GM12892 (cell line): ENCODE measurements at regions not wholly inside any gene's neighbourhood (a gene's known extent, or its start where the extent isn't known, plus 50 kb on each side); places are given as distances from the start of the nearest gene placed in this dataset.
"Not testable (repeated sequence)": the region's sequence is repeated elsewhere in the genome, so short reads cannot be mapped to it uniquely, and the experiment has no call there.

Experiments used
- DNase-seq: peaks from one replicate; pipeline ENCODE4 v3.0.0; 2011; ENCODE audit not compliant: insufficient read length
- FAIRE-seq: peaks from 2 replicates; lab custom pipeline; 2011; peaks lifted over from hg19 to GRCh38; lab: Jason Lieb, UNC
- POLR2A ChIP-seq: IDR thresholded peaks from 2 replicates; pipeline ENCODE4 v1.6.1; 2011; ENCODE audit warnings: low read depth, low read length, control low read depth
- POLR2AphosphoS5 ChIP-seq: IDR thresholded peaks from 2 replicates; pipeline ENCODE4 v1.6.1; 2011; ENCODE audit warnings: low read depth, low read length, control low read depth
- TAF1 ChIP-seq: IDR thresholded peaks from 2 replicates; pipeline ENCODE4 v1.6.1; 2011; ENCODE audit warnings: low read depth, mild to moderate bottlenecking, control low read depth, low read length, borderline replicate concordance

DNA sequence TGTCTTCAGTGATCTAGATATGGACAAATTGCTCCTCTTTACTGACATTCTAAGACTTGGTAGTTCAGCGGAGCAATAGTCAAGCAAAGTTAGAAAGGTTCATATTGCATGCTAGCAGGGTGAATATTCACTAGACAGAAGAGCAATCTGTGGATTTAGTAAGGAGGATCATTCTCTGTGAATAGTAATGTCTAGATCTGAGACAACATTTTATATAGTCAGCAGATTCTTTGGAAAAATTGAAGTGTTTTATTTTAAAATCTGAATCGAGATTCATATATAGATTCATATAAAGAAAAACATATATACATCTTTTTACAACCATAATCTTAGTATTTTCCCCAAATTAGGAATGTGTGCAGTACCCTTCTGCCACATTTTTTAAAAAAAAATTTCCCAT lies 274.5 kb upstream of the BRINP3 start:
- no peak for TF ChIP-seq POLR2A
- TF ChIP-seq POLR2AphosphoS5 = no peak
- no peak for TF ChIP-seq TAF1
- DNase-seq (no peak), FAIRE-seq (no peak)

DNA sequence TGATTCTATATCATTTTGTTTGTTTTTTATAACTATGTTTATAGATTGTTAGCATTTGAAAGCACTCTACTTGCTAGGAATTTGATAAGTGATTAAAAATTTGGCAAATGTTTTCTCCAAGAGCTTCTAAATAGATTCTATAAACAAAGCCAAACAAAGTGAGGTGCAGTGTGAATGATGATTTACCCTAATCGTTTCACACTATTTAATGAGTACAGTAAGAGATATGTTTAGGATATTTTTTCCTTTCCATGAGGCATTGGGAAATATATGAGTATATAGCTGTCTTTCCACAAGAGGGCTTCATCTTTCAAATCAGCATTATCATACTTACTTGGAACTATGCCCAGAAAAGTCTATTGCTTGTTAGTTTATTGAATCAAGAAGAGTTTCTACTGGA lies 277.0 kb upstream of the BRINP3 start:
- FAIRE-seq (no peak), DNase-seq (no peak)
- TF ChIP-seq POLR2AphosphoS5 (no peak), TAF1 (no peak), POLR2A (no peak)

DNA sequence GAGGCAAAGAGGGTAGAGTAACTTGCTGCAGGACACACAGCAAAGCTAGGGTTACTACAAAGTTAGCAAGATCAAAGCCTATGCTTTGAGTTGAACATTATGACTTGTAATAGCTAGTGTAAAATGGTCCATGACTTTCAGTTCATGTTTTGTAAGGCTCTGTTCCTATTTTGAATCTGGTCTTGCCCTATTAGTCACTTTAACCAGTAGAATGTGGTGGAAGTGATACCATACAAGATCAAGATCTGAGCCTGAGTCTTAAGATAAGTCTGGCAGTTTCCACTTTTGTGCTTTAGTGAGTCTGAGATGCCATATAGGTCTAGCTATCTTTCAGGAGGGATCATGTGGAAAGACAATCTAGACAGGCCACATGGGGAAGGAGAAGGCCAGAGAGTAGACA lies 282.1 kb upstream of the BRINP3 start:
- DNase-seq (no peak), FAIRE-seq (no peak)
- TF ChIP-seq POLR2AphosphoS5 (no peak), TAF1 (no peak), POLR2A (no peak)

DNA sequence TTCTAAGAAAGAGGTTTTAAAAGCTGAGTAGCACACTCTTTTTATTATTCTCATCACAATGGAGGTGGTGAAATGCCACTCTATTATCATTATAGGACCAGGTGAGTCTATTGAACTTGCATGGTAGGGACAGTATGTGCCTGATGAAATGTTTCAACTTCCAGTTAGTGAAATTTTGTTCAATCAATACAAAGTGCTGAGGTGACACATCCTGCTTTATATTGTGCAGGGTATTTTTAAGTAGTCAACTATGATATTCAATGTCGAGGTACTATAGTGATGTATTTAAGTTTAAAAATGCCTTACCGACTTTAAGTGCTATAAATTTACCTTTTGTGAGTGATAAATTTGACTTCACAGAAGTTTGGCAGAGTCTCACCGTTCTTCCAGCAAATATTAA lies 284.7 kb upstream of the BRINP3 start:
- TF ChIP-seq POLR2AphosphoS5 (no peak), TAF1 (no peak), POLR2A (no peak)
- DNase-seq (no peak), FAIRE-seq (no peak)

DNA sequence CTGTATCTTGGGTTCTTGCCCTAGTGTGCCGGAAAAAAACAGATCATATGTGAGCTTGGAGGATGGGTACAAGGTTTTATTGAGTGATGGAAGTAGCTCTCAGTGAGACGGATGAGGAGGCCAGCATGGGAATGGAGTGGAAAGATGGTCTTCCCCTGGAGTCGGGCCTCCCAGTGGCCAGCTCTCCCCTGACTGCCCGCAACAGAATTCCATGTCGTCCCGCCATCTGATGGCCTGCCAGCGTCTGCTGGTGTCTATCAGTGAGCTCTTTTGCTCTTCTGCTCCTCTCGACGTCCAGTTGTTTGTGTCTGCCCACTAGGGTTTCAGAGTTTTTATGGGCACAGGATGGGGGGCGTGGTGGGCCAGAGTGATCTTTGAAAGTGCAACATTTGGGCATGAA lies 315.2 kb upstream of the BRINP3 start:
- FAIRE-seq = no peak
- TF ChIP-seq TAF1 (no peak), POLR2AphosphoS5 (no peak), POLR2A (no peak)
- DNase-seq = no peak

DNA sequence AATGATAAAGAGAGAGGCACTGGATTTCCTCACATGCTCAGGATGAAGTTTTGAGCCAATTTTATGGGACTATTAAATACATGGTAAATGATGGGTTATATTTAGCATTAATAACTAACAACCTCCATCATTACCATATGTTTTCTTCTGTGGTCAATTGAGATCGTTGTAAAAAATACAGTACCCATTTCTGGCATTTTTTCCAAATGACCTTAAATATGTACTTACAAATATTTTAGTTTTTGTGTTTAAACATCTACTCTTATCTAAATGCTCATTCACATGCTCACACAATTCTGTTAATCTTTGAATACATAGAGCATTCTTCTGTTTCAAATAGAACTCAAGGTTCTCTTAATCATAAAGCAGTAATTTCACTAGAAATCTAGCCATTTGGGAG lies 330.0 kb upstream of the BRINP3 start:
- TF ChIP-seq POLR2A (no peak), TAF1 (no peak), POLR2AphosphoS5 (no peak)
- DNase-seq (no peak), FAIRE-seq (no peak)

DNA sequence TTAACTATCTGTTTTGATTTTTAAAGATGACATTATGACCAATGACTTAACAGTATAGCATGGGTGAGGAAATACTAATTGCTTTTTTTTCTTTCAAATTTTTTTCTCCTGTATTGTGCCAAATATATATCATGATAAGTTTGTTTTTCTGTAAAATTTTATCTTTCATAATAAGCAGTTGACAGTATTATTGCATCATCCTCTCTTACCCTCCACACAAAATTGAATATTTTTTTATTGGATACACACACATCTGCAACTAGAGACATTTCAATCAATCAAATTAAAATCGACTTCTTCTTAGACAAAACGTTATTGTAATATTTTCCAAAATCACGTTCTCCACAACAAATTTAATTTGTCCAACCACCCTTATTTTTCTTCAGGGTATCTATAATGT lies 330.4 kb upstream of the BRINP3 start:
- TF ChIP-seq POLR2A (no peak), TAF1 (no peak), POLR2AphosphoS5 (no peak)
- no peak for FAIRE-seq

DNA sequence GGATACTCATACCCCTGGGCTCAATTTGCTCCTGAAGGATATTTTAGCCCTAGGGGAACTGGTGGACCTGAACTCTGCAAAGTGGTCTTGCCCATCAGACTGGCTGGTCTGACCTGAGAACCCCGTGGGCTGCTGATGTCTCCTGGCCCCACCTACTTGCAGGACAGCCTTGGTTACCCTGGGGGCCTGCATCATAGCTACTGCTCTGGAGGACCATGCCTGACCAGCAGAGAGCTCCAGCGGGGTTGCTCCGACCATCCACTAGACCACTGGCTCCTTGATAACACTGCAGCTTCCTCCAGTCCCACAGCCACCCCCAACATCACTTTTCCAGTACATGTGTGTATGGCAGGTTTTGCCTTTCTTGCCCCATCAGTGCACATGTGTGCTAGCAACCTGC lies 331.6 kb upstream of the BRINP3 start:
- no peak for DNase-seq
- no peak for FAIRE-seq
- TF ChIP-seq TAF1 (no peak), POLR2A (no peak), POLR2AphosphoS5 (no peak)

More for the DNA sequence above, 330.4 kb upstream of the BRINP3 start:
- no peak for DNase-seq

DNA sequence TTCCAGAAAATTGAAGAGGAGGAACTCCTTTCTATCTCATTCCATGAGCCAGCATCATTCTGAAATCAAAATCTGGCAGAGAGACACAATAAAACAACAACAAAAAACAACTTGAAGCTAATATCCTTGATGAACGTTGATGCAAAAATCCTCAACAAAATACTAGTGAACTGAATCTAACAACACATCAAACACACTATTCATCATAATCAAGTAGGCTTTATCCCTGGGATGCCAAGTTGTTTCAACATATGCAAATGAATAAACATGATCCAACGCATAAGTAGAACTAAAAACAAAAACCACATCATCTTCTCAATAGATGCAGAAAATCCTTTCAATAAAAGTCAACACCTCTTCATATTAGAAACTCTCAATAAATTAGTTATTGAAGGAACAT lies 335.3 kb upstream of the BRINP3 start:
- TF ChIP-seq POLR2A (no peak), POLR2AphosphoS5 (no peak), TAF1 (no peak)
- FAIRE-seq = no peak
- no peak for DNase-seq

DNA sequence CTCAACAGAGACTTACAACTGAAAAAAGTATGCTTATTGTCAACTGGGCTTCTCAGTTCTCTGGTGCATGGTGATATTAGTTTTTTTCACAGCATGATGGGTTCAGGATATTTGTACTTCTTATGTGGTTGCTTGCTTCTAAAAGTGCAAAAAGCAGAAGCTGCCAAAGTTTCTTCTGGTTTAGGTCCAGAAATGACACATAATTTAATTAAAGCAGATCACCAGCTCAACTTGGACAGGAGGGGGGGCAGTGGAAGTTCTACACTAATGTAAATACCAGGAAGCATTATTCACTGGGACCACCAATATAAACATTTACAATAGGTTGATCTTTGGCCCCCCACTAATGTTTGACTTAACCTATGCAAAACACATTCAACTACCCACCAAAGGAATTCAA lies 354.8 kb upstream of the BRINP3 start:
- TF ChIP-seq TAF1 (no peak), POLR2AphosphoS5 (no peak), POLR2A (no peak)
- DNase-seq (no peak), FAIRE-seq (no peak)

DNA sequence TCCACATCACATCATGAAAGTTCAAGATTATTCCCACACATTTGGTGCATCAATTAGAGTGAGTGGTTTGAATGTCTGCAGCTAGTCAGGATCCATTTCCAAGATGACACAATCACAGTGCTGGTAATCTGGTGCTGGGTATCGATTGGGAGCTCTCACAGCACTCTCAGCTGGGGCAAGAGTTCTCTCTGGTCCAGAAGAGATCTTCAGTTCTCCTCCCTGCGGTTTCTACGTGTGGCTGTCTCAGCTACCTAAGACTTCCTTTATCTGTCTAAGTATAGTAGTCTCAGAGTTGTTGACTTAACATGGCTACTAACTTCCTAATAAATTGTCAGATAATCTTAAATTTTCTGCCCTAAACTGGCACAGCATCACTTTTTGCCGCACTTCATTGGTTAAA lies 358.0 kb upstream of the BRINP3 start:
- no peak for FAIRE-seq
- no peak for TF ChIP-seq POLR2AphosphoS5
- DNase-seq = no peak

DNA sequence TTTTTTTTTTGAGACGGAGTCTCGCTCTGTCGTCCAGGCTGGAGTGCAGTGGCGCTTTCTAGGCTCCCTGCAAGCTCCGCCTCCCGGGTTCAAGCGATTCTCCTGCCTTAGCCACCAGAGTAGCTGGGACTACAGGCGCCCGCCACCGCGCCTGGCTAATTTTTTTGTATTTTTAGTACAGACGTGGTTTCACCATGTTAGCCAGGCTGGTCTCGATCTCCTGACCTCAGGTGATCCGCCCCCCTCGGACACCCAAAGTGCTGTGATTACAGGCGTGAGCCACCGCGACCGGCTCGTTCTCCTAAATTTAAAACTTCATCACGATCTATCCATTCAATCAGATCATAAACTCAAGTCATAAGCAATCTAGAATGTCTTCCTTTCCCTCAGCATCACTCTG lies 359.5 kb upstream of the BRINP3 start:
- not testable (repeated sequence) for DNase-seq, FAIRE-seq

DNA sequence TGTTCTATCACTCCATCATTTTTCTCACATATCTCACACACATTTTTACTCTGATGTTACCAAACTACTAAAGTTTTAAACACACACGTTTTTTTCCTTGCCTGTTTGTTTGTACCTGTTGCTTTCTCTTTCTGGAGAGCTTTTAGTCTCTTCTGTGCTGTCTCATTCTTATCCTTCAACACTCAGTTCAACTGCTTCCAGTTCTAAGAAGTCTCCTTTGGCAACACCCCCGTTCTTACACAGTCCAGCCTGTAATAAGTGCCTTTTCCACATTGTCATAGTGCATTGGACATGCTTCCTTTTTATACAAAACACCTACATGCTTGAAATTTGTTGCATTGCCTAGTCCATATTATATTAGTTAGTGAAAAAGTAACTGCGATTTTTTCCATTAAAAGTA lies 360.2 kb upstream of the BRINP3 start:
- TF ChIP-seq POLR2A (no peak), TAF1 (no peak), POLR2AphosphoS5 (no peak)
- FAIRE-seq = no peak
- no peak for DNase-seq

DNA sequence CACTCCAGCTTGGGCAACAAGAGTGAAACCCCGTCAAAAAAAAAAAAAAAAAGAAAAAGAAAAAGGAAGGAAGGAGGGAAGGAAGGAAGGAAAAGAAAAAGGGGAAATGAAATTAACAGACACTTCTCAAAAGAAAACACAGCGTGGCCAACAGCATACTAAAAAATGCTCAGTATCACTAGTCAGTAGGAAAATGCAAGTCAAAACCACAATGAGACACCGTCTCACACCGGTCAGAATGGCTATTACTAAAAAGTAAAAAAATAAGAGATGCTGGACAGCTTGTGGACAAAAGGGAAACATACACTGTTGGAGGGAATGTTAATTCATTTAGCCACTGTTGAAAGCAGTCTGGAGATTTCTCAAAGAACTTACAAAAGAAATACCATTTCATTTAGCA lies 369.5 kb upstream of the BRINP3 start:
- FAIRE-seq (no peak), DNase-seq (no peak)
- TF ChIP-seq POLR2AphosphoS5 (no peak), TAF1 (no peak), POLR2A (no peak)

DNA sequence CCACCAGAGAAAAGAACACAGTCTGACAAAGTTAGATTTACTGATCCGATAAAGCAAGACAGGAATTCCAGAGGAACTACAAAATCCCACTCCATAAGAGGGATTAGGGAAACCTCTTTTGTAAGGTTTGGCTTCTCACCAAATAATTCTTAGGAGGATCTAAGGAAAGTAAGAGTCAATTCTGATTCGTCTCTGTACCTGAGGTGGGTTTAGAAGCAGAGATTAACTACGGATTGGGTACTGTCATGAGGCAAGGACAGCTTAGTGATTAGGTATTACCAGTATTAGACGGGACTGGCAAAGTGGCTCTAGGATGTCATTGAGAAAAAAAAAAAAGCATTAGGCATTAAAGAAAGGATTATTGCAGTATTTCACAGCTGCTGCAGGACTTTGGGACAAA lies 371.7 kb upstream of the BRINP3 start:
- no peak for DNase-seq
- no peak for FAIRE-seq
- TF ChIP-seq TAF1 (no peak), POLR2AphosphoS5 (no peak)
